GM23338 (cell line): ENCODE measurements at regions not wholly inside any gene's neighbourhood (a gene's known extent, or its start where the extent isn't known, plus 50 kb on each side); places are given as distances from the start of the nearest gene placed in this dataset.
A peak's percentile ranks its signal among the peaks of the same experiment; 100 is the strongest.

Experiments
- ATAC-seq: fragments of 200-7000 bp; cut with Tn5 transposase; 3 replicates; pipeline ENCODE4 v1.9.1; 2020
- DNase-seq: peaks from one replicate; pipeline ENCODE4 v3.0.0-alpha.2; 2015; ENCODE audit warnings: low spot score
- H2AFZ ChIP-seq: fragments of 200-600 bp; sonication (generic); 2 replicates; pipeline ENCODE4 v1.8.0; 2016; ENCODE audit warnings: antibody characterized with exemption, mild to moderate bottlenecking, moderate library complexity
- H3F3A ChIP-seq: fragments of 200-600 bp; sonication (generic); replicated peaks from 2 replicates; pipeline ENCODE4 v1.8.0; 2017; ENCODE audit warnings: antibody characterized with exemption, mixed run types, low read depth
- H3K27ac ChIP-seq: fragments of 200-600 bp; sonication (generic); 2 replicates; pipeline ENCODE4 v1.6.1; 2016; ENCODE audit warnings: low read depth
- H3K27me3 ChIP-seq: fragments of 200-600 bp; sonication (generic); 2 replicates; pipeline ENCODE4 v1.8.0; 2016; ENCODE audit warnings: mild to moderate bottlenecking, mixed run types, moderate library complexity; ENCODE audit not compliant: insufficient read depth
- H3K36me3 ChIP-seq: fragments of 200-600 bp; sonication (generic); 2 replicates; pipeline ENCODE4 v1.8.0; 2016; ENCODE audit warnings: mild to moderate bottlenecking; ENCODE audit not compliant: insufficient read depth
- H3K4me1 ChIP-seq: fragments of 200-600 bp; sonication (generic); 2 replicates; pipeline ENCODE4 v1.8.0; 2016; ENCODE audit warnings: mild to moderate bottlenecking, moderate library complexity; ENCODE audit not compliant: insufficient read depth
- H3K4me2 ChIP-seq: fragments of 200-600 bp; sonication (generic); 2 replicates; pipeline ENCODE4 v1.7.1; 2017; ENCODE audit warnings: mixed run types
- H3K4me3 ChIP-seq: fragments of 200-600 bp; sonication (generic); 2 replicates; pipeline ENCODE4 v1.6.1; 2016; ENCODE audit warnings: mixed run types
- H3K79me2 ChIP-seq: fragments of 200-600 bp; sonication (generic); replicated peaks from 2 replicates; pipeline ENCODE4 v1.8.0; 2017; ENCODE audit warnings: mild to moderate bottlenecking; ENCODE audit not compliant: insufficient read depth
- H3K9me2 ChIP-seq: fragments of 200-600 bp; sonication (generic); 2 replicates; pipeline ENCODE4 v1.8.0; 2017; ENCODE audit not compliant: insufficient read depth
- H4K20me1 ChIP-seq: fragments of 200-600 bp; sonication (generic); replicated peaks from 2 replicates; pipeline ENCODE4 v1.8.0; 2017; ENCODE audit warnings: mild to moderate bottlenecking; ENCODE audit not compliant: insufficient read depth
- H3K27ac Mint-ChIP-seq: 2 replicates; pipeline ENCODE4 v1.8.0; 2020; ENCODE audit warnings: inconsistent platforms, mild to moderate bottlenecking, moderate library complexity, mixed read lengths
- H3K27me3 Mint-ChIP-seq: 3 replicates; pipeline ENCODE4 v1.8.0; 2022; ENCODE audit warnings: low read depth, mild to moderate bottlenecking, moderate library complexity, mixed read lengths, inconsistent platforms; ENCODE audit not compliant: insufficient read depth, poor library complexity
- H3K36me3 Mint-ChIP-seq: 3 replicates; pipeline ENCODE4 v1.8.0; 2021; ENCODE audit warnings: low read depth, mild to moderate bottlenecking, inconsistent platforms, moderate library complexity, mixed read lengths
- H3K4me1 Mint-ChIP-seq: 3 replicates; pipeline ENCODE4 v1.8.0; 2020; ENCODE audit warnings: mild to moderate bottlenecking, inconsistent platforms, mixed read lengths
- H3K4me3 Mint-ChIP-seq: 3 replicates; pipeline ENCODE4 v1.8.0; 2021; ENCODE audit warnings: moderate library complexity, mild to moderate bottlenecking, inconsistent platforms, mixed read lengths
- H3K9me3 Mint-ChIP-seq: 3 replicates; pipeline ENCODE4 v1.8.0; 2020; ENCODE audit warnings: moderate library complexity, mild to moderate bottlenecking, inconsistent platforms, mixed read lengths
- CREB1 ChIP-seq: fragments of 250-450 bp; sonication (Bioruptor Pico); IDR thresholded peaks from 2 replicates; pipeline ENCODE4 v1.5.0; 2020; ENCODE audit warnings: low read depth, mild to moderate bottlenecking, moderate library complexity
- EZH2 ChIP-seq: fragments of 200-600 bp; sonication (generic); IDR thresholded peaks from one replicate; pipeline ENCODE4 v1.8.0; 2017; ENCODE audit warnings: antibody characterized with exemption, mild to moderate bottlenecking, low read depth; ENCODE audit not compliant: unreplicated experiment
- EZH2phosphoT487 ChIP-seq: fragments of 200-600 bp; sonication (generic); IDR thresholded peaks from one replicate; pipeline ENCODE4 v1.8.1; 2018; ENCODE audit warnings: antibody characterized with exemption; ENCODE audit not compliant: unreplicated experiment
- JUNB ChIP-seq: IDR thresholded peaks from one replicate; pipeline ENCODE4 v1.6.1; 2016; ENCODE audit warnings: antibody characterized with exemption; ENCODE audit not compliant: unreplicated experiment
- NANOG ChIP-seq: IDR thresholded peaks from 2 replicates; pipeline ENCODE4 v1.6.1; 2016; ENCODE audit warnings: antibody characterized with exemption, borderline replicate concordance
- POLR2AphosphoS5 ChIP-seq: IDR thresholded peaks from 2 replicates; pipeline ENCODE4 v1.6.1; 2016; ENCODE audit warnings: antibody characterized with exemption, low read depth
- STAT1 ChIP-seq: IDR thresholded peaks from one replicate; pipeline ENCODE4 v1.6.1; 2016; ENCODE audit warnings: antibody characterized with exemption; ENCODE audit not compliant: unreplicated experiment
- ZNF114 ChIP-seq: fragments of 250-450 bp; sonication (Bioruptor Pico); IDR thresholded peaks from 2 replicates; pipeline ENCODE4 v1.5.0; 2020; ENCODE audit warnings: mild to moderate bottlenecking, moderate library complexity
- ZNF331 ChIP-seq: fragments of 250-450 bp; sonication (Bioruptor Pico); IDR thresholded peaks from 2 replicates; pipeline ENCODE4 v1.5.0; 2020; ENCODE audit warnings: low read depth, mild to moderate bottlenecking, moderate library complexity
- TF ChIP-seq, protein P1 (sequence below): IDR thresholded peaks from 2 replicates; pipeline ENCODE4 v1.6.1; 2016; ENCODE audit warnings: antibody characterized with exemption
- TF ChIP-seq, protein P2 (sequence below), 2 experiments: fragments of 200-600 bp in 1 of 2; sonication (generic) in 1 of 2; conservative IDR thresholded peaks; 2 replicates each; pipeline versions ENCODE4 v1.5.1 to v1.6.1; 2016 to 2017; ENCODE audit warnings: antibody characterized with exemption in 2 of 2, low read depth in 2 of 2, mild to moderate bottlenecking in 2 of 2, moderate library complexity in 1 of 2
- TF ChIP-seq, protein P3 (sequence below): IDR thresholded peaks from one replicate; pipeline ENCODE4 v1.6.1; 2018; ENCODE audit warnings: antibody characterized with exemption; ENCODE audit not compliant: unreplicated experiment
- TF ChIP-seq, protein P4 (sequence below): fragments of 250-450 bp; sonication (Bioruptor Pico); IDR thresholded peaks from 2 replicates; pipeline ENCODE4 v1.5.0; 2020; ENCODE audit warnings: mild to moderate bottlenecking, moderate library complexity

- peak overlapping the region; percentile 70 for H3K4me3 Mint-ChIP-seq
- no peak for TF ChIP-seq POLR2AphosphoS5
- TF ChIP-seq, protein P1, sequence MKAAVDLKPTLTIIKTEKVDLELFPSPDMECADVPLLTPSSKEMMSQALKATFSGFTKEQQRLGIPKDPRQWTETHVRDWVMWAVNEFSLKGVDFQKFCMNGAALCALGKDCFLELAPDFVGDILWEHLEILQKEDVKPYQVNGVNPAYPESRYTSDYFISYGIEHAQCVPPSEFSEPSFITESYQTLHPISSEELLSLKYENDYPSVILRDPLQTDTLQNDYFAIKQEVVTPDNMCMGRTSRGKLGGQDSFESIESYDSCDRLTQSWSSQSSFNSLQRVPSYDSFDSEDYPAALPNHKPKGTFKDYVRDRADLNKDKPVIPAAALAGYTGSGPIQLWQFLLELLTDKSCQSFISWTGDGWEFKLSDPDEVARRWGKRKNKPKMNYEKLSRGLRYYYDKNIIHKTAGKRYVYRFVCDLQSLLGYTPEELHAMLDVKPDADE = no peak
- no peak for TF ChIP-seq EZH2
- TF ChIP-seq EZH2phosphoT487 = no peak
- TF ChIP-seq, protein P2, sequence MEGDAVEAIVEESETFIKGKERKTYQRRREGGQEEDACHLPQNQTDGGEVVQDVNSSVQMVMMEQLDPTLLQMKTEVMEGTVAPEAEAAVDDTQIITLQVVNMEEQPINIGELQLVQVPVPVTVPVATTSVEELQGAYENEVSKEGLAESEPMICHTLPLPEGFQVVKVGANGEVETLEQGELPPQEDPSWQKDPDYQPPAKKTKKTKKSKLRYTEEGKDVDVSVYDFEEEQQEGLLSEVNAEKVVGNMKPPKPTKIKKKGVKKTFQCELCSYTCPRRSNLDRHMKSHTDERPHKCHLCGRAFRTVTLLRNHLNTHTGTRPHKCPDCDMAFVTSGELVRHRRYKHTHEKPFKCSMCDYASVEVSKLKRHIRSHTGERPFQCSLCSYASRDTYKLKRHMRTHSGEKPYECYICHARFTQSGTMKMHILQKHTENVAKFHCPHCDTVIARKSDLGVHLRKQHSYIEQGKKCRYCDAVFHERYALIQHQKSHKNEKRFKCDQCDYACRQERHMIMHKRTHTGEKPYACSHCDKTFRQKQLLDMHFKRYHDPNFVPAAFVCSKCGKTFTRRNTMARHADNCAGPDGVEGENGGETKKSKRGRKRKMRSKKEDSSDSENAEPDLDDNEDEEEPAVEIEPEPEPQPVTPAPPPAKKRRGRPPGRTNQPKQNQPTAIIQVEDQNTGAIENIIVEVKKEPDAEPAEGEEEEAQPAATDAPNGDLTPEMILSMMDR (conservative IDR thresholded peaks at IDR 0.05; ENCODE audit: low read depth in 2 of 2) = no peak
- no peak for TF ChIP-seq ZNF114 (CRISPR knock-in tag)
- no peak for TF ChIP-seq ZNF331
- TF ChIP-seq NANOG = no peak
- TF ChIP-seq JUNB = no peak
- TF ChIP-seq, protein P3, sequence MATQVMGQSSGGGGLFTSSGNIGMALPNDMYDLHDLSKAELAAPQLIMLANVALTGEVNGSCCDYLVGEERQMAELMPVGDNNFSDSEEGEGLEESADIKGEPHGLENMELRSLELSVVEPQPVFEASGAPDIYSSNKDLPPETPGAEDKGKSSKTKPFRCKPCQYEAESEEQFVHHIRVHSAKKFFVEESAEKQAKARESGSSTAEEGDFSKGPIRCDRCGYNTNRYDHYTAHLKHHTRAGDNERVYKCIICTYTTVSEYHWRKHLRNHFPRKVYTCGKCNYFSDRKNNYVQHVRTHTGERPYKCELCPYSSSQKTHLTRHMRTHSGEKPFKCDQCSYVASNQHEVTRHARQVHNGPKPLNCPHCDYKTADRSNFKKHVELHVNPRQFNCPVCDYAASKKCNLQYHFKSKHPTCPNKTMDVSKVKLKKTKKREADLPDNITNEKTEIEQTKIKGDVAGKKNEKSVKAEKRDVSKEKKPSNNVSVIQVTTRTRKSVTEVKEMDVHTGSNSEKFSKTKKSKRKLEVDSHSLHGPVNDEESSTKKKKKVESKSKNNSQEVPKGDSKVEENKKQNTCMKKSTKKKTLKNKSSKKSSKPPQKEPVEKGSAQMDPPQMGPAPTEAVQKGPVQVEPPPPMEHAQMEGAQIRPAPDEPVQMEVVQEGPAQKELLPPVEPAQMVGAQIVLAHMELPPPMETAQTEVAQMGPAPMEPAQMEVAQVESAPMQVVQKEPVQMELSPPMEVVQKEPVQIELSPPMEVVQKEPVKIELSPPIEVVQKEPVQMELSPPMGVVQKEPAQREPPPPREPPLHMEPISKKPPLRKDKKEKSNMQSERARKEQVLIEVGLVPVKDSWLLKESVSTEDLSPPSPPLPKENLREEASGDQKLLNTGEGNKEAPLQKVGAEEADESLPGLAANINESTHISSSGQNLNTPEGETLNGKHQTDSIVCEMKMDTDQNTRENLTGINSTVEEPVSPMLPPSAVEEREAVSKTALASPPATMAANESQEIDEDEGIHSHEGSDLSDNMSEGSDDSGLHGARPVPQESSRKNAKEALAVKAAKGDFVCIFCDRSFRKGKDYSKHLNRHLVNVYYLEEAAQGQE = no peak
- TF ChIP-seq STAT1 = no peak
- no peak for TF ChIP-seq CREB1 (CRISPR knock-in tag)
- TF ChIP-seq, protein P4, sequence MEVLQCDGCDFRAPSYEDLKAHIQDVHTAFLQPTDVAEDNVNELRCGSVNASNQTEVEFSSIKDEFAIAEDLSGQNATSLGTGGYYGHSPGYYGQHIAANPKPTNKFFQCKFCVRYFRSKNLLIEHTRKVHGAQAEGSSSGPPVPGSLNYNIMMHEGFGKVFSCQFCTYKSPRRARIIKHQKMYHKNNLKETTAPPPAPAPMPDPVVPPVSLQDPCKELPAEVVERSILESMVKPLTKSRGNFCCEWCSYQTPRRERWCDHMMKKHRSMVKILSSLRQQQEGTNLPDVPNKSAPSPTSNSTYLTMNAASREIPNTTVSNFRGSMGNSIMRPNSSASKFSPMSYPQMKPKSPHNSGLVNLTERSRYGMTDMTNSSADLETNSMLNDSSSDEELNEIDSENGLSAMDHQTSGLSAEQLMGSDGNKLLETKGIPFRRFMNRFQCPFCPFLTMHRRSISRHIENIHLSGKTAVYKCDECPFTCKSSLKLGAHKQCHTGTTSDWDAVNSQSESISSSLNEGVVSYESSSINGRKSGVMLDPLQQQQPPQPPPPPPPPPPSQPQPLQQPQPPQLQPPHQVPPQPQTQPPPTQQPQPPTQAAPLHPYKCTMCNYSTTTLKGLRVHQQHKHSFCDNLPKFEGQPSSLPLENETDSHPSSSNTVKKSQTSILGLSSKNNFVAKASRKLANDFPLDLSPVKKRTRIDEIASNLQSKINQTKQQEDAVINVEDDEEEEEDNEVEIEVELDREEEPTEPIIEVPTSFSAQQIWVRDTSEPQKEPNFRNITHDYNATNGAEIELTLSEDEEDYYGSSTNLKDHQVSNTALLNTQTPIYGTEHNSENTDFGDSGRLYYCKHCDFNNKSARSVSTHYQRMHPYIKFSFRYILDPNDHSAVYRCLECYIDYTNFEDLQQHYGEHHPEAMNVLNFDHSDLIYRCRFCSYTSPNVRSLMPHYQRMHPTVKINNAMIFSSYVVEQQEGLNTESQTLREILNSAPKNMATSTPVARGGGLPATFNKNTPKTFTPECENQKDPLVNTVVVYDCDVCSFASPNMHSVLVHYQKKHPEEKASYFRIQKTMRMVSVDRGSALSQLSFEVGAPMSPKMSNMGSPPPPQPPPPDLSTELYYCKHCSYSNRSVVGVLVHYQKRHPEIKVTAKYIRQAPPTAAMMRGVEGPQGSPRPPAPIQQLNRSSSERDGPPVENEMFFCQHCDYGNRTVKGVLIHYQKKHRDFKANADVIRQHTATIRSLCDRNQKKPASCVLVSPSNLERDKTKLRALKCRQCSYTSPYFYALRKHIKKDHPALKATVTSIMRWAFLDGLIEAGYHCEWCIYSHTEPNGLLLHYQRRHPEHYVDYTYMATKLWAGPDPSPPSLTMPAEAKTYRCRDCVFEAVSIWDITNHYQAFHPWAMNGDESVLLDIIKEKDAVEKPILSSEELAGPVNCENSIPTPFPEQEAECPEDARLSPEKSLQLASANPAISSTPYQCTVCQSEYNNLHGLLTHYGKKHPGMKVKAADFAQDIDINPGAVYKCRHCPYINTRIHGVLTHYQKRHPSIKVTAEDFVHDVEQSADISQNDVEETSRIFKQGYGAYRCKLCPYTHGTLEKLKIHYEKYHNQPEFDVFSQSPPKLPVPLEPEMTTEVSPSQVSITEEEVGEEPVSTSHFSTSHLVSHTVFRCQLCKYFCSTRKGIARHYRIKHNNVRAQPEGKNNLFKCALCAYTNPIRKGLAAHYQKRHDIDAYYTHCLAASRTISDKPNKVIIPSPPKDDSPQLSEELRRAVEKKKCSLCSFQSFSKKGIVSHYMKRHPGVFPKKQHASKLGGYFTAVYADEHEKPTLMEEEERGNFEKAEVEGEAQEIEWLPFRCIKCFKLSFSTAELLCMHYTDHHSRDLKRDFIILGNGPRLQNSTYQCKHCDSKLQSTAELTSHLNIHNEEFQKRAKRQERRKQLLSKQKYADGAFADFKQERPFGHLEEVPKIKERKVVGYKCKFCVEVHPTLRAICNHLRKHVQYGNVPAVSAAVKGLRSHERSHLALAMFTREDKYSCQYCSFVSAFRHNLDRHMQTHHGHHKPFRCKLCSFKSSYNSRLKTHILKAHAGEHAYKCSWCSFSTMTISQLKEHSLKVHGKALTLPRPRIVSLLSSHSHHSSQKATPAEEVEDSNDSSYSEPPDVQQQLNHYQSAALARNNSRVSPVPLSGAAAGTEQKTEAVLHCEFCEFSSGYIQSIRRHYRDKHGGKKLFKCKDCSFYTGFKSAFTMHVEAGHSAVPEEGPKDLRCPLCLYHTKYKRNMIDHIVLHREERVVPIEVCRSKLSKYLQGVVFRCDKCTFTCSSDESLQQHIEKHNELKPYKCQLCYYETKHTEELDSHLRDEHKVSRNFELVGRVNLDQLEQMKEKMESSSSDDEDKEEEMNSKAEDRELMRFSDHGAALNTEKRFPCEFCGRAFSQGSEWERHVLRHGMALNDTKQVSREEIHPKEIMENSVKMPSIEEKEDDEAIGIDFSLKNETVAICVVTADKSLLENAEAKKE (CRISPR knock-in tag) = no peak
- H3K9me2 ChIP-seq = 0 out of 2 replicates have a peak, but pooled peaks cover 4% of the 10 kb centered on the region
- no peak overlapping the region for H3K27ac ChIP-seq
- H3K36me3 ChIP-seq = no peaks in the 10 kb centered on the region
- peaks cover 23% of the 10 kb centered on the region for H3K4me1 Mint-ChIP-seq
- no peaks in the 10 kb centered on the region for H3K79me2 ChIP-seq
- H3K4me3 ChIP-seq = peak overlapping the region; percentile 73
- ATAC-seq = peak; percentile 84
- peak overlapping the region; percentile 95 for H3K4me2 ChIP-seq
- peak; percentile 55 for DNase-seq
- no peaks in the 10 kb centered on the region for H3K9me3 Mint-ChIP-seq
- H4K20me1 ChIP-seq = no peaks in the 10 kb centered on the region
- peaks cover 21% of the 10 kb centered on the region; the same call in 1 of the 2 replicates for H3K27me3 ChIP-seq
- H3F3A ChIP-seq = no peaks in the 10 kb centered on the region; the same call in 1 of the 2 replicates
- no peak overlapping the region for H3K27ac Mint-ChIP-seq
- H3K36me3 Mint-ChIP-seq = no peaks in the 10 kb centered on the region
- peak overlapping the region; percentile 98 for H2AFZ ChIP-seq
- H3K4me1 ChIP-seq = peaks cover 13% of the 10 kb centered on the region; the same call in 1 of the 2 replicates
- H3K27me3 Mint-ChIP-seq = peaks cover 19% of the 10 kb centered on the region
Observed at GRCh38 chr13:27006519-27007161, 165.0 kb downstream of the USP12 start.
